Right lobe of liver (tissue), 6 donors: ENCODE measurements at regions not wholly inside any gene's neighbourhood (a gene's known extent, or its start where the extent isn't known, plus 50 kb on each side); places are given as distances from the start of the nearest gene placed in this dataset.

Experiments
- ATAC-seq, 4 donors: fragments of 200-7000 bp; cut with Tn5 transposase; one replicate each; pipeline ENCODE4 v1.9.1; 2020; ENCODE audit warnings: mild to moderate bottlenecking in 4 of 4, moderate library complexity in 4 of 4
- DNase-seq, 3 donors: peaks; one replicate each; pipeline ENCODE4 v3.0.0-alpha.2; 2020
- H3K27ac ChIP-seq, 3 donors: fragments of 200-600 bp; one replicate each; pipeline ENCODE4 v1.8.0; 2022
- H3K27me3 ChIP-seq, 2 donors: fragments of 200-600 bp; one replicate each; pipeline ENCODE4 v1.8.0; 2022
- H3K36me3 ChIP-seq, 4 donors: fragments of 200-600 bp; sonication (generic) in 1 of 4; one replicate each; pipeline versions ENCODE4 v1.5.1 to v1.8.0; 2017 to 2022; ENCODE audit warnings: control low read depth in 1 of 4
- H3K4me1 ChIP-seq, 4 donors: fragments of 200-600 bp; sonication (generic) in 1 of 4; one replicate each; pipeline versions ENCODE4 v1.5.1 to v1.8.0; 2017 to 2022; ENCODE audit warnings: control low read depth in 1 of 4
- H3K4me3 ChIP-seq, 3 donors: fragments of 200-600 bp; one replicate each; pipeline ENCODE4 v1.8.0; 2022
- H3K9me3 ChIP-seq, 4 donors: fragments of 200-600 bp; sonication (generic) in 1 of 4; one replicate each; pipeline versions ENCODE4 v1.5.1 to v1.8.0; 2017 to 2022; ENCODE audit warnings: control low read depth in 1 of 4
- CTCF ChIP-seq, 4 donors: fragments of 200-600 bp in 3 of 4; fragments of 450-650 bp in 1 of 4; IDR thresholded peaks; one replicate each; pipeline versions ENCODE4 v1.5.1 to v1.8.0; 2016 to 2022; ENCODE audit warnings: antibody characterized with exemption in 4 of 4, mild to moderate bottlenecking in 2 of 4
- POLR2A ChIP-seq: fragments of 450-650 bp; IDR thresholded peaks from one replicate; pipeline ENCODE4 v1.6.1; 2017; ENCODE audit warnings: antibody characterized with exemption, mild to moderate bottlenecking
- WGBS: methylation state at CpG from one replicate; pipeline ENCODE4 v1.1.6; 2018; ENCODE audit warnings: low coverage, low lambda C conversion rate; ENCODE audit not compliant: insufficient coverage; ENCODE audit errors: missing lambda C conversion rate; 5-methylcytosine and 5-hydroxymethylcytosine counted together
- intact Hi-C, 2 donors: fragments of 100-400 bp; cut with DNase I; formaldehyde crosslinking; loops; one replicate each; pipeline versions ENCODE4 v1.11.2 to v1.14.1; 2022
- donor health status: DM: no; HTN: yes; CAD: no.
- donor health status: DM: no; HTN: no; CAD: no.
- donor health status: DM: no; HTN: no; CAD: no.
- donor health status: DM: no; HTN: yes; CAD: no.
- donor health status: DM: no; HTN: yes; CAD: no.

GRCh38 chr1:199122085-199122484 is 483.2 kb downstream of the PTPRC start:
- intact Hi-C loops, result no loop called here

GRCh38 chr1:199122532-199123311 is 483.9 kb downstream of the PTPRC start:
- ATAC-seq (no peak), DNase-seq (no peak)
- Histone ChIP-seq H3K27ac (no peak overlapping the region), H3K4me1 (no peaks in the 10 kb centered on the region), H3K36me3 (no peaks in the 10 kb centered on the region), H3K9me3 (no peaks in the 10 kb centered on the region), H3K27me3 (no peaks in the 10 kb centered on the region), H3K4me3 (no peak overlapping the region)
- intact Hi-C loops, result no loop called here
- TF ChIP-seq CTCF (IDR thresholded peaks at IDR 0.05) (no peak), POLR2A (no peak)

More at GRCh38 chr1:199122085-199122484, 483.2 kb downstream of the PTPRC start:
- H3K4me3 ChIP-seq, result no peak overlapping the region
- H3K27ac ChIP-seq, result no peak overlapping the region
- no peak for DNase-seq
- TF ChIP-seq CTCF (IDR thresholded peaks at IDR 0.05) (no peak), POLR2A (no peak)
- 48% methylated on average over 2 of the region's 2 CpGs for WGBS
- no peaks in the 10 kb centered on the region for H3K27me3 ChIP-seq
- no peaks in the 10 kb centered on the region for H3K4me1 ChIP-seq
- ATAC-seq, result no peak
- H3K9me3 ChIP-seq, result no peaks in the 10 kb centered on the region
- no peaks in the 10 kb centered on the region for H3K36me3 ChIP-seq

- H3K4me1 ChIP-seq, result no peaks in the 10 kb centered on the region
- no peaks in the 10 kb centered on the region for H3K9me3 ChIP-seq
- no peak for DNase-seq
- intact Hi-C loops, result no loop called here
- H3K27me3 ChIP-seq, result no peaks in the 10 kb centered on the region
- H3K27ac ChIP-seq, result no peak overlapping the region
- no peak for TF ChIP-seq CTCF (IDR thresholded peaks at IDR 0.05)
- no peak for TF ChIP-seq POLR2A
- no peaks in the 10 kb centered on the region for H3K36me3 ChIP-seq
- 80% methylated on average over 4 of the region's 4 CpGs for whole genome bisulfite sequencing
- H3K4me3 ChIP-seq, result no peak overlapping the region
- ATAC-seq, result no peak
These were observed 484.8 kb downstream of the PTPRC start for GRCh38 chr1:199123615-199124014.

- intact Hi-C loops, result no loop called here
- H3K27me3 ChIP-seq, result no peaks in the 10 kb centered on the region
- TF ChIP-seq POLR2A, result no peak
- no peak for TF ChIP-seq CTCF (IDR thresholded peaks at IDR 0.05)
- no peak for ATAC-seq
- DNase-seq, result no peak
- no peak overlapping the region for H3K27ac ChIP-seq
- no peaks in the 10 kb centered on the region for H3K36me3 ChIP-seq
- 63% methylated on average over 1 of the region's 1 CpG for WGBS
- H3K4me3 ChIP-seq, result no peak overlapping the region
- H3K9me3 ChIP-seq, result no peaks in the 10 kb centered on the region
- no peaks in the 10 kb centered on the region for H3K4me1 ChIP-seq
These were observed 485.5 kb downstream of the PTPRC start for GRCh38 chr1:199124351-199124750.

- 36% methylated on average over 2 of the region's 2 CpGs for WGBS
- Histone ChIP-seq H3K27ac (no peak overlapping the region), H3K9me3 (no peaks in the 10 kb centered on the region), H3K4me1 (no peaks in the 10 kb centered on the region), H3K4me3 (no peak overlapping the region), H3K27me3 (no peaks in the 10 kb centered on the region), H3K36me3 (no peaks in the 10 kb centered on the region)
- ATAC-seq (peak in 1 of 4 donors; percentile 31), DNase-seq (no peak)
- no peak for TF ChIP-seq CTCF (IDR thresholded peaks at IDR 0.05)
- intact Hi-C loops, result no loop called here
These were observed 490.4 kb downstream of the PTPRC start for GRCh38 chr1:199129247-199129646.
